IPS DF 6.9 (cell line): ENCODE measurements at regions not wholly inside any gene's neighbourhood (a gene's known extent, or its start where the extent isn't known, plus 50 kb on each side); places are given as distances from the start of the nearest gene placed in this dataset.
A peak's percentile ranks its signal among the peaks of the same experiment; 100 is the strongest.

Experiments used
- DNase-seq: peaks from one replicate; pipeline ENCODE4 v3.0.0-alpha.2; 2013; ENCODE audit warnings: low read depth, low spot score
- H3K27ac ChIP-seq: one replicate; pipeline ENCODE4 v1.5.1; 2013; ENCODE audit warnings: low read length, control low read depth
- H3K27me3 ChIP-seq: 2 replicates; pipeline ENCODE4 v1.6.1; 2013; ENCODE audit warnings: mild to moderate bottlenecking, low read length; ENCODE audit not compliant: control insufficient read depth, insufficient read depth
- H3K36me3 ChIP-seq: 2 replicates; pipeline ENCODE4 v1.6.1; 2013; ENCODE audit warnings: low read length; ENCODE audit not compliant: control insufficient read depth, insufficient read depth
- H3K4me1 ChIP-seq: 2 replicates; pipeline ENCODE4 v1.6.1; 2013; ENCODE audit warnings: low read length; ENCODE audit not compliant: control insufficient read depth, insufficient read depth
- H3K4me3 ChIP-seq: 2 replicates; pipeline ENCODE4 v1.5.1; 2013; ENCODE audit warnings: mild to moderate bottlenecking, low read length
- H3K9me3 ChIP-seq: 2 replicates; pipeline ENCODE4 v1.6.1; 2013; ENCODE audit warnings: low read length, inconsistent platforms; ENCODE audit not compliant: control insufficient read depth, insufficient read depth
- WGBS: extraction: QIAGEN DNeasy Blood & Tissue Kit; methylation state at CpG from one replicate; pipeline ENCODE4 v1.1.7; 2013; ENCODE audit warnings: mixed read lengths, missing lambda C conversion rate; ENCODE audit not compliant: insufficient read length, insufficient coverage; 5-methylcytosine and 5-hydroxymethylcytosine counted together

DNA sequence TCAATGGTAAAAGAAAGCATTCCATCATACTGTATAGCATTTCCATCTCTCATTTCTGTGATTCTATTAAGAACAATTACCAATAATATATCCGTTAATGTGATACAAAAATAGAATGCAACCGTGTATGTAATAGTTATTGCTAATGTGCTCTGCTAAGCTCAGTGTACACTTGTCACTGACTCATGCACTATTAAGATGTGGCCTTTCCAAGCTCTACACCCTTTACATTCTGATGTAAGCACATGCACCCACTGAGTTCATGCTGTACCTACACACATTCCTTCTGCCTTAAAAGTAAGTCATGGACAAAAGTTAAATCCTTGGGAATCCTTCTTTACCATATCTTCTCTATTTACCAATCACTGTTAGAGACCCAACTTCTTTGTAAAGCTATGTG lies 319.1 kb downstream of the ZSWIM6 start:
- no peaks in the 10 kb centered on the region for H3K36me3 ChIP-seq
- H3K27me3 ChIP-seq, result no peaks in the 10 kb centered on the region
- no peaks in the 10 kb centered on the region for H3K9me3 ChIP-seq
- no peak for DNase-seq
- no peak overlapping the region for H3K4me3 ChIP-seq
- H3K27ac ChIP-seq, result no peak overlapping the region
- H3K4me1 ChIP-seq, result no peaks in the 10 kb centered on the region
- WGBS, result no CpG with 5 or more reads among the region's 2 CpGs

DNA sequence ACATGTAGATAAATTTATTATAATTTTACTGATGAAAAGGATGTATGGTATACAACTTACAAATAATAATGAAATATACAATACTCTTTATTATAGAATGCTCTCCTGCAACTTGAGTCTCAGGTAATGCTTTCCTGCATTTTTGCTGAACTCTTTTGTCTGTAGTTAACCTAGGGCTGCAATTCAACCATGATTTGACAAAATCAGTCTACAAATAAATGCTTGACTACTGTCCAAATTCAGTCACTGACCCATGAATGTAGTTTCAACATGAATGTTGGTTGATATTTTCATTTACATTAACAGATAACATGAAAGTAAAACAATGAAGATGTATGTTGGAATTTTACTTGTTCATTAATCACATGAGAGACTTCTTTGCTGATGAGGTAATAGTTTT lies 320.9 kb downstream of the ZSWIM6 start:
- Histone ChIP-seq H3K27me3 (no peaks in the 10 kb centered on the region), H3K36me3 (no peaks in the 10 kb centered on the region), H3K27ac (no peak overlapping the region), H3K4me1 (no peaks in the 10 kb centered on the region), H3K9me3 (no peaks in the 10 kb centered on the region), H3K4me3 (no peak overlapping the region)
- no peak for DNase-seq

DNA sequence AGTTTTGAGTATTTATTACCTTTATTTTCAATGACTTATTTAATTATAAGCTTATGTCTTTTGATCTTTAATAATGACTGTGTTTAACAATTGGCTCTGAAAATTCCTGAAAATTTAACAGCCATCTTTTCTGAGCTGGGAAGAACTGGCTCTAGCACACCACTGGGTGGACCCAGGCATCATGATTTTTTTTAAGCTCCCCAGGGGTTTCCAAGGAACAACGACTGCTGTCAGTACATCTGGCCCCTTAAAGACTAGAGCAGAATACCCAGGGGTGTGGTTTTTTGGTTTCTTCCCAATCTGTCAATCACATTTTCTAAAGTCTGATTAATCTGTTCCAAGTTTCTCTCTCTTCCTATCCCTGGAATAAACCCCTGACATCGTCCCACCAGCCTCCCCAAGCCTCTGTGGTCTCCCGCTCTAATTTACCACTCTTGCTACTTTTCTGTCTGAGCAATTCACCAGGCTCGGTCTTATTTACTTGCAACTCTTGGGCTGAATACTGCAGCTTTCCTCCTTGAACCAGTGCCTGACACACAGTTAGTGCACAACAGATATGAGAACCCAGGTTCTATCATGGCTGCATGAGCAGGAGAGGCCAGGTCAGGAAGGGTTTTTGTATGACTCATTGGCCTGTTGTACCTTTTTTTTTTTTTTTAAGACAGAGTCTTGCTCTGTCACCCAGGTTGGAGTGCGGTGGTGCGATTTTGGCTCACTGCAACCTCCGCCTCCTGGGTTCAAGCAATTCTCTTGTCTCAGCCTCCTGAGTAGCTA lies 321.9 kb downstream of the ZSWIM6 start:
- no peak overlapping the region for H3K4me3 ChIP-seq
- DNase-seq, result no peak
- H3K9me3 ChIP-seq, result no peaks in the 10 kb centered on the region
- peaks cover under 1% of the 10 kb centered on the region; the same call in 1 of the 2 replicates for H3K4me1 ChIP-seq
- no peaks in the 10 kb centered on the region for H3K27me3 ChIP-seq
- no peaks in the 10 kb centered on the region for H3K36me3 ChIP-seq
- no peak overlapping the region for H3K27ac ChIP-seq
- no CpG with 5 or more reads among the region's 7 CpGs for WGBS

DNA sequence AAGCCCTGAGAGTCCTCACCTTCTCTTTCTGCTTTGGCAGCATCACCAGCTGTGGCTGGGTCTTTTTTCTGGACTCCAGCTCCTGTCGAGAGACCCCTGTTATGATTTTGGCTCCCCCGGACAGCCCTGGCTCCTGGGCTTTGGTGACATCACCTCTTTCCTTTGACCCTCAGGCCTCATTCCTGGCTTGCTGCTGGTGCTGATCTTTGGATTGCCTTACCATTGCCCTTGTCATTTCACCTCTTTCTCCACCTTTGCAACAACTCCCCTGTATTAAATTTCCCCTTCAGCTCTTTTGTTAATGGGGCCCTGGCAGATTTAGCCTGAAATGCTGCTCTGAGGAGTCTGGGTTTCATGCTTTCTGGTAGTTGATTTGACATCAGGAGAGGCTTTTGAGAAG lies 322.8 kb downstream of the ZSWIM6 start:
- no peaks in the 10 kb centered on the region for H3K9me3 ChIP-seq
- H3K27me3 ChIP-seq, result no peaks in the 10 kb centered on the region
- H3K4me3 ChIP-seq, result no peak overlapping the region
- no peak overlapping the region for H3K27ac ChIP-seq
- DNase-seq, result no peak
- H3K36me3 ChIP-seq, result no peaks in the 10 kb centered on the region
- no CpG with 5 or more reads among the region's 2 CpGs for WGBS
- H3K4me1 ChIP-seq, result peaks cover 2% of the 10 kb centered on the region; the same call in 1 of the 2 replicates

DNA sequence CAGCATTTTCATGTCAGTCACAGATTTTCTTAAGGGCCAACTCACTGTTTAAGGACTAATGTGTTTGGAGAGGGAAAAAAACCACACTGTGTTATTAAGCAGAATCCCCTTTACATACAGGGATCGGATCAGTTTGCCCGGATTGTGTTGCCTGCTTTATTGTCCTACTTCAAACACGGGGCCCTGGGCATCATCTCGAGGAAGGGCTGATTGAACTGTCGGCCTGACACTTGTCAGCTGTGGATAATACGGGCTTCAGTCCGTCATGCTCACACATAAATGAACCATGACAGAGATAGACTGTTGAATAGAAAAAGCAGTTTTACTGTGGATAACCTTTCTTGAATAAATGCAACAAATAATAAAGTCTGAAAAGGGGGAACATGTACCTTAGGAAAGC lies 325.0 kb downstream of the ZSWIM6 start:
- H3K36me3 ChIP-seq, result no peaks in the 10 kb centered on the region
- H3K9me3 ChIP-seq, result no peaks in the 10 kb centered on the region
- H3K4me1 ChIP-seq, result peaks cover 2% of the 10 kb centered on the region; the same call in 1 of the 2 replicates
- DNase-seq, result no peak
- H3K4me3 ChIP-seq, result no peak overlapping the region
- no CpG with 5 or more reads among the region's 7 CpGs for WGBS
- no peaks in the 10 kb centered on the region for H3K27me3 ChIP-seq
- H3K27ac ChIP-seq, result no peak overlapping the region

DNA sequence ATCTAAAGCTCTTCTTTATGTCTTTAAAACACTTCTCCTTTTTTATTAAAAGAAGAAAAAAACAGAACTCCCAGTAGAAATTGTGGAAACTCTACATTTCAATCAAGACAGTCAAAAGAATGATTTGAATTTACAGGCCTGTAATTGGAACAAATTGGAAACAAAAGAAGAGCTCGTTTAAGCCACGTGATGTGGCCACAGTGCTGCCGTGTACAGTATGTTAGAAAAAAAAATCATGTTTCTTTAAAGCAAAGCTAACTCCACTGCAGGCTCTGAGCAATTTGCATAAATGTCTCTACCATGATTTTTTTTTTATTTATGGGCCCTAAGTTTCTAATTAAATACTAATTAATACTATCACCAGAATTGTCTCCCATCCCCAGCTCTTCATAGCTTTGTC lies 325.6 kb downstream of the ZSWIM6 start:
- no peak for DNase-seq
- no peaks in the 10 kb centered on the region for H3K27me3 ChIP-seq
- no peak overlapping the region for H3K27ac ChIP-seq
- H3K36me3 ChIP-seq, result no peaks in the 10 kb centered on the region
- WGBS, result no CpG with 5 or more reads among the region's 3 CpGs
- peaks cover 2% of the 10 kb centered on the region; the same call in 1 of the 2 replicates for H3K4me1 ChIP-seq
- H3K9me3 ChIP-seq, result no peaks in the 10 kb centered on the region
- H3K4me3 ChIP-seq, result no peak overlapping the region

DNA sequence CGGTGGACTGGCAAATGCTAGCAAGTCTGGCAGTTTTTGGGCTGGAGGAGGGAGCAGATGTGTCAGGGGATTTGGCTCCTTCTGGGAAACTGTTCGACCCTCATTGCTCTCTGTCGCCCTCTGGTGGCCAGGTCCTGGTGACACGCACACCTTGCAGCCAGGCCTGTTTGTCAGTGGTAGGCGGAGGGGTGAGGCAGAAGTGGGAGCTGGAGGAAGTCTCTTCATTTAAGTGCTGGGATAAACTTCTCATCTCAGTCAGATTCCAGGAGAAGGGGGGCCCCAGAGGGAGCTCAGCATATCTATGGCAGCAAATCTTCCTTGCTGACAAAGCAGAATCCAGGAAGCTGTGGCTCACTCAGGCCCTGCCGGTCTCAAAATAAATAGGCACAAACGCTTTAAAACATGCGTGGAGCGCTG lies 326.5 kb downstream of the ZSWIM6 start:
- no peak overlapping the region for H3K27ac ChIP-seq
- no peaks in the 10 kb centered on the region for H3K9me3 ChIP-seq
- no peaks in the 10 kb centered on the region for H3K36me3 ChIP-seq
- WGBS, result no CpG with 5 or more reads among the region's 9 CpGs
- DNase-seq, result peak; percentile 90
- H3K4me1 ChIP-seq, result peaks cover 2% of the 10 kb centered on the region; the same call in 1 of the 2 replicates
- H3K27me3 ChIP-seq, result no peaks in the 10 kb centered on the region
- no peak overlapping the region for H3K4me3 ChIP-seq

DNA sequence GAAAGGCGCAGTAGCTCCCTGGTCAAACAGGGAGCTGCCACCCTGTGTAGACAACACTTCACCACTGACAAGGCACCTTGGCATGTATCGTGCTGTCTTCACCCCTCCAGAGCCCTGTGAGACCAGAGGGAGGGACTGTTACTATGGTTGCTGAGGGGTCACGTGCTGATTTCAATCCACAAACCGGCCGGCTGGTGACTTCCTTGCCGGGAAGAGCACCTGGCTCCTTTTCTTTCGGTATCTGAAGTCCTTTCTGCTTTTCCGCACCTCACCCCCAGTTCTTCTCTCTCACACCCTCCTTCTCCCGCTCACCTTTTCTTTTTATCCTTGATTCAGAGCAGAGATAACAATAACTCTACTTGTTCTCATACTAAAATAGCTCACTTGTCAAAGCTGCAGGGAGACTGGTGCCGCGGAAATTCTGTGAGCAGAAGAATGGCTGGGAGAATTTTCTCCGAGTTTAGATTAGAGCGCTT lies 327.2 kb downstream of the ZSWIM6 start:
- WGBS, result no CpG with 5 or more reads among the region's 13 CpGs
- peaks cover 2% of the 10 kb centered on the region; the same call in 1 of the 2 replicates for H3K4me1 ChIP-seq
- no peaks in the 10 kb centered on the region for H3K27me3 ChIP-seq
- DNase-seq, result peak; percentile 60
- H3K9me3 ChIP-seq, result no peaks in the 10 kb centered on the region
- H3K27ac ChIP-seq, result no peak overlapping the region
- no peaks in the 10 kb centered on the region for H3K36me3 ChIP-seq
- H3K4me3 ChIP-seq, result no peak overlapping the region

- no peaks in the 10 kb centered on the region for H3K36me3 ChIP-seq
- H3K4me3 ChIP-seq, result no peak overlapping the region
- H3K27me3 ChIP-seq, result no peaks in the 10 kb centered on the region
- H3K4me1 ChIP-seq, result peaks cover 2% of the 10 kb centered on the region; the same call in 1 of the 2 replicates
- DNase-seq, result no peak
- H3K9me3 ChIP-seq, result no peaks in the 10 kb centered on the region
- no CpG with 5 or more reads among the region's 5 CpGs for WGBS
- no peak overlapping the region for H3K27ac ChIP-seq
These were observed 330.6 kb downstream of the ZSWIM6 start for GRCh38 chr5:61662670-61663069.

GRCh38 chr5:61666064-61666621 lies 334.1 kb downstream of the ZSWIM6 start:
- no peaks in the 10 kb centered on the region for H3K27me3 ChIP-seq
- H3K36me3 ChIP-seq, result no peaks in the 10 kb centered on the region
- 100% methylated on average over 2 of the region's 6 CpGs for WGBS
- H3K4me1 ChIP-seq, result no peaks in the 10 kb centered on the region
- H3K9me3 ChIP-seq, result no peaks in the 10 kb centered on the region
- no peak for DNase-seq
- H3K27ac ChIP-seq, result no peak overlapping the region
- H3K4me3 ChIP-seq, result no peak overlapping the region
